Suprapubic skin (tissue), 4 donors: ENCODE measurements at regions not wholly inside any gene's neighbourhood (a gene's known extent, or its start where the extent isn't known, plus 50 kb on each side); places are given as distances from the start of the nearest gene placed in this dataset.

ENCODE experiments used
- DNase-seq, 2 donors: peaks; one replicate each; pipeline ENCODE4 v3.0.0-alpha.2; 2019; ENCODE audit warnings: low spot score in 2 of 2
- H3K27ac ChIP-seq: fragments of 200-600 bp; sonication (generic); one replicate; pipeline ENCODE4 v1.5.1; 2019
- H3K27me3 ChIP-seq: fragments of 200-600 bp; sonication (generic); one replicate; pipeline ENCODE4 v1.5.1; 2019
- H3K36me3 ChIP-seq: fragments of 200-600 bp; sonication (generic); one replicate; pipeline ENCODE4 v1.5.1; 2019
- H3K4me1 ChIP-seq: fragments of 200-600 bp; sonication (generic); one replicate; pipeline ENCODE4 v1.5.1; 2019
- H3K4me3 ChIP-seq: fragments of 200-600 bp; sonication (generic); one replicate; pipeline ENCODE4 v1.5.1; 2019; ENCODE audit warnings: mild to moderate bottlenecking
- H3K9me3 ChIP-seq: fragments of 200-600 bp; sonication (generic); one replicate; pipeline ENCODE4 v1.5.1; 2019
- EP300 ChIP-seq: sonication (generic); formaldehyde crosslinking; IDR thresholded peaks from one replicate; pipeline ENCODE4 v1.6.1; 2017; ENCODE audit warnings: antibody characterized with exemption
- POLR2A ChIP-seq, 2 donors: fragments of 450-650 bp; IDR thresholded peaks; one replicate each; pipeline ENCODE4 v1.6.1; 2017; ENCODE audit warnings: antibody characterized with exemption in 2 of 2, mild to moderate bottlenecking in 2 of 2, moderate library complexity in 2 of 2
- POLR2AphosphoS5 ChIP-seq, 3 donors: sonication (generic); formaldehyde crosslinking; IDR thresholded peaks; one replicate each; pipeline ENCODE4 v1.6.1; 2017; ENCODE audit warnings: antibody characterized with exemption in 3 of 3
- WGBS: methylation state at CpG from one replicate; pipeline ENCODE4 v1.1.5; 2018; 5-methylcytosine and 5-hydroxymethylcytosine counted together
- TF ChIP-seq, protein P1 (sequence below), 2 donors: fragments of 200-600 bp in 1 of 2; fragments of 450-650 bp in 1 of 2; sonication (generic) in 1 of 2; IDR thresholded peaks; one replicate each; pipeline ENCODE4 v1.5.1; 2016 to 2019; ENCODE audit warnings: antibody characterized with exemption in 2 of 2, mild to moderate bottlenecking in 1 of 2, moderate library complexity in 1 of 2

DNA sequence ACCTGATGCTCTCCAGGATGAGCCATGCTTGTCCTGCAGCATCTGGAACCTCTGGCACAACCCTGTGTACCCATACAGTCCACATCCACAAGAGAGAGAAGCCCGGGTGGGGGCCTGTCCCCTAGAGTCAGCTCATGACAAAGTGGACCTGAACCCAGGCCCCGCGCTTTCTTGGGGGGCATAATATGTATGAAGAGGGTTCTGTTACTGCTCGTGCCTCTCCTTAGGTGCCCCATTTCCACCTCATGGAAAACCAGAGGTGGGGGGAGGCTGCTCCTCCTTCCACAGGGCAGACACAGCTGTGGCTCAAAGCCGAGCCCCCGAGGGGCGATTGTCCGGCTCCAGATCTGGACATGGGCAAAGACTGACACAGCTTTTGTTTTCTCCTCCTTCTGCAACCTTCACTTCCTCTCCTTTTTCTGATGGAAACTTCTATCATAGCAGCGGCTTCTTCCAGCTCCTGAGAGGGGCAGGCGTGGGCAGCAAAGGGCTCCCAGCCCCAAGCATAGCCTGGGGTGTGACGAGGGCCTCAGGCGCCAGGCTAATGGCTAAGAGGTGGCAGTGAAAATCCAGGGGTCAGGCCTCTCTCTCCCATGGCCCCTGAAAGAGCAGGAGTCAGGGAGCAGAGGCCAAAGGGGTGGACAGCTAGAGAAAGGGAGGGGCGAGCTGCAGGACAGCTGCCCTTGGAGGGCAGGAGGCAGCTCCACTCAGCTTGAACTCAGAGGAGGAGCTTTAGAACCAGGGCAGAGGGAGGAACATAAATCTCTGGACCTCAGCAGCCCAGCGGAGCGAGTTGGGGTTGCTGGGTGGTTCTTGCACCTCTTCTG is 155.5 kb downstream of the ZFP36L2 start:
- H3K27ac ChIP-seq: peak overlapping the region; percentile 61
- no peaks in the 10 kb centered on the region for H3K9me3 ChIP-seq
- H3K27me3 ChIP-seq: no peaks in the 10 kb centered on the region
- no peaks in the 10 kb centered on the region for H3K36me3 ChIP-seq
- no peak for TF ChIP-seq POLR2A (IDR thresholded peaks at IDR 0.05)
- TF ChIP-seq, protein P1, sequence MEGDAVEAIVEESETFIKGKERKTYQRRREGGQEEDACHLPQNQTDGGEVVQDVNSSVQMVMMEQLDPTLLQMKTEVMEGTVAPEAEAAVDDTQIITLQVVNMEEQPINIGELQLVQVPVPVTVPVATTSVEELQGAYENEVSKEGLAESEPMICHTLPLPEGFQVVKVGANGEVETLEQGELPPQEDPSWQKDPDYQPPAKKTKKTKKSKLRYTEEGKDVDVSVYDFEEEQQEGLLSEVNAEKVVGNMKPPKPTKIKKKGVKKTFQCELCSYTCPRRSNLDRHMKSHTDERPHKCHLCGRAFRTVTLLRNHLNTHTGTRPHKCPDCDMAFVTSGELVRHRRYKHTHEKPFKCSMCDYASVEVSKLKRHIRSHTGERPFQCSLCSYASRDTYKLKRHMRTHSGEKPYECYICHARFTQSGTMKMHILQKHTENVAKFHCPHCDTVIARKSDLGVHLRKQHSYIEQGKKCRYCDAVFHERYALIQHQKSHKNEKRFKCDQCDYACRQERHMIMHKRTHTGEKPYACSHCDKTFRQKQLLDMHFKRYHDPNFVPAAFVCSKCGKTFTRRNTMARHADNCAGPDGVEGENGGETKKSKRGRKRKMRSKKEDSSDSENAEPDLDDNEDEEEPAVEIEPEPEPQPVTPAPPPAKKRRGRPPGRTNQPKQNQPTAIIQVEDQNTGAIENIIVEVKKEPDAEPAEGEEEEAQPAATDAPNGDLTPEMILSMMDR (IDR thresholded peaks at IDR 0.05): no peak
- TF ChIP-seq EP300: no peak
- no peak for TF ChIP-seq POLR2AphosphoS5 (IDR thresholded peaks at IDR 0.05)
- H3K4me3 ChIP-seq: no peak overlapping the region
- peaks cover 64% of the 10 kb centered on the region for H3K4me1 ChIP-seq
- WGBS: 76% methylated on average over 13 of the region's 15 CpGs
- DNase-seq: no peak

DNA sequence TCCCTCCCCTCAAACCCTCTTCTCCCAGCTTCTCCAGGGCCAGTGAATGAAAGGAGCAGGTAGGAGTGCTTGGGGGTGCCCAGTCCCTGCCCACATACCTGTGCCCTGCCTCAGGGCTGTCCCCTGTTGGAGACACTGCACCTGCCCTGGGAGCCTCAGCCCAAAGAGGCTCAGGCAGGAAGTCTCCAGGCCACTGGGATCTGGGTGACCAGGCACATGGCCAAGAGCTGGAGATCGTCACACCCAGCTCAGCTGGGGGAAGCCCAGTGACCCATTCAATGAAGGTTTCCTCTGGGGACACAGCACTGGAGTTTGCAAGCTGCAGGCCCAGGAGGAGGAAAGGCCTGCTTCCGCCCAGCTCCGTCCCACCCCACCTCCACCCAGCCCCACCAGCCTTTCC is 156.4 kb downstream of the ZFP36L2 start:
- H3K4me1 ChIP-seq: peaks cover 57% of the 10 kb centered on the region

DNA sequence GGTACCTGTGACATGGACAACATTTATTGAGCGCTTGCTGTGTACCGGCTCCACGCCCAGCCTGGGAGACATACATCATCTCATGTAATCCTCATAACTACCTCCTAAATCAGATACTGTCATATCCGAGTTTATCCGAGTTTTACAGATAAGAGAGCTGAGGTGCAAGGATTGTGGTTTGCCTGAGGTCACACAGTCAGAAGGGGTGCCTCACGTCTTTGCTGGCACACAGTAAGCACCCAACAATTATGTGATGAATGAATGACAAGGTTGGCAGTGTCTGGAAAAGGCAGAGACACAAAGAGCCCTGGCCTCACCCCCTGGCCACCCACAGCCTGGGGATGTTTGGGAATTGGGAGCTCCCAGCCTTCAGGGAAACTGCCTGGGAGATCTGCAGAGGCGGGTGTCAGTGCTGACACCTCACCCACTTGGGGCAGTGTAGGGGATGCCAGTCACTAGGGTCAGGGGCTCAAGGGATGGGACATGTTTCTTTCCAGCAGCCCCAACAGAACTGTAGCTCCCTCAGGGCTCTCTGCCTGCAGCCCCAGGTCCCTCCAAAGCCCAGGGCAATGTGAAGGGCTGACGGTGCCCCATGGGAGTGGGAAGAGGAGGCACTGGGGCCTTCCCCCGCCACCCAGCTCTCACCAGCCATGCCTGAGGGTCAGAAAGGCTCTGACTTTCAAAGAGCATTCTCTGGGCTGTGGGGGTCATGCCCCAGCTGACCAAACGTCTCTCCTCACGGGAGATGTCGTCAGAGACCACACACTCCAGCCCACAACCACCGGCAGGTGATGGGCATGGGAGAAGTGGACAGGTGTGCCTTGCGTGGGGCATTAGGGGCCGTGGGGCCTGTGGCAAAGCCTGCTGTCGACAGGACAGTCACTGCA is 157.5 kb downstream of the ZFP36L2 start:
- Histone ChIP-seq H3K4me1 (peaks cover 46% of the 10 kb centered on the region), H3K27ac (no peak overlapping the region), H3K9me3 (no peaks in the 10 kb centered on the region), H3K27me3 (no peaks in the 10 kb centered on the region), H3K4me3 (no peak overlapping the region), H3K36me3 (no peaks in the 10 kb centered on the region)
- TF ChIP-seq, protein P1 (IDR thresholded peaks at IDR 0.05): no peak
- DNase-seq: peak in 1 of 2 donors; percentile 55
- 62% methylated on average over 9 of the region's 16 CpGs for WGBS

More for the DNA sequence above, 156.4 kb downstream of the ZFP36L2 start:
- Histone ChIP-seq H3K27ac (no peak overlapping the region), H3K9me3 (no peaks in the 10 kb centered on the region), H3K4me3 (no peak overlapping the region), H3K36me3 (no peaks in the 10 kb centered on the region), H3K27me3 (no peaks in the 10 kb centered on the region)
- TF ChIP-seq POLR2A (IDR thresholded peaks at IDR 0.05) (no peak), EP300 (no peak), POLR2AphosphoS5 (IDR thresholded peaks at IDR 0.05) (no peak)
- TF ChIP-seq, protein P1 (IDR thresholded peaks at IDR 0.05): no peak
- peak in 1 of 2 donors; percentile 72 for DNase-seq
- WGBS: 62% methylated on average over 3 of the region's 3 CpGs

DNA sequence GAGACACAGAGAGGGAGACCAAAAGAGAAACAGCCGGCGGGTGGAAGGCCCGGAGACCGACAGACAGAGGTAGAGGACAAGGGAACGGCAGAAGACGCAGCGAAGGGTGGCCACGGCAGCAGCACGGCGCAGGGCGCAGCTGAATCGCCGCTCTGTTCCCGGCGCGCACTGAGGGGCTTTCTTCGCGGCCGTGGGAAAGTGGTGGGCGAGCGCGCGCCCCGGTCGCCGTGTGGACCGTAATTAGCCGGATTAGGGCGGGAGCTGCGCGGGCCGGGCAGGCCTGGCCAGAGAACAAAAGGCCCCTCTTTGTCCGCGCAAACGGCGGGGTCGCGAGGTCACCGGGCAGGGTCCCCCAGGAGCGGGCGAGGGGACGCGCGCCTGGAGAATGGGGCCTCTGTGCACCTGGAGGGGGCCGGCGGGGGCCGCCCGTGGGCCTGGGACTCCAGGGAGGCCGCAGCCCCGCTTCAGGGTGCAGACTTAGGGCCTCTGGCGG is 158.3 kb downstream of the ZFP36L2 start:
- no peaks in the 10 kb centered on the region for H3K27me3 ChIP-seq

More for the DNA sequence above, 158.3 kb downstream of the ZFP36L2 start:
- Histone ChIP-seq H3K9me3 (no peaks in the 10 kb centered on the region), H3K4me3 (no peak overlapping the region), H3K36me3 (no peaks in the 10 kb centered on the region), H3K27ac (no peak overlapping the region), H3K4me1 (peaks cover 39% of the 10 kb centered on the region)
- DNase-seq: peak in 1 of 2 donors; percentile 58
- TF ChIP-seq EP300 (no peak), POLR2AphosphoS5 (IDR thresholded peaks at IDR 0.05) (no peak), POLR2A (IDR thresholded peaks at IDR 0.05) (no peak)
- TF ChIP-seq, protein P1 (IDR thresholded peaks at IDR 0.05): no peak
- 86% methylated on average over 51 of the region's 51 CpGs for WGBS
